Left lung (tissue), 4 donors: ENCODE measurements at regions not wholly inside any gene's neighbourhood (a gene's known extent, or its start where the extent isn't known, plus 50 kb on each side); places are given as distances from the start of the nearest gene placed in this dataset.

Source experiments
- ATAC-seq: fragments of 200-7000 bp; cut with Tn5 transposase; one replicate; pipeline ENCODE4 v1.9.1; 2020; ENCODE audit warnings: moderate library complexity
- DNase-seq, 4 donors: peaks; one replicate each; pipeline ENCODE4 v3.0.0-alpha.2; 2013 to 2020
- H3K27ac ChIP-seq, 2 donors: fragments of 200-600 bp; sonication (generic) in 1 of 2; one replicate each; pipeline versions ENCODE4 v1.5.0 to v1.8.0; 2020 to 2021
- H3K27me3 ChIP-seq, 2 donors: fragments of 200-600 bp; sonication (generic) in 1 of 2; one replicate each; pipeline versions ENCODE4 v1.5.0 to v1.8.0; 2020 to 2021
- H3K36me3 ChIP-seq, 2 donors: fragments of 200-600 bp; sonication (generic) in 1 of 2; one replicate each; pipeline versions ENCODE4 v1.5.0 to v1.8.0; 2020 to 2021
- H3K4me1 ChIP-seq, 2 donors: fragments of 200-600 bp; one replicate each; pipeline ENCODE4 v1.8.0; 2021
- H3K4me3 ChIP-seq, 2 donors: fragments of 200-600 bp; sonication (generic) in 1 of 2; one replicate each; pipeline versions ENCODE4 v1.5.0 to v1.8.0; 2020 to 2021; ENCODE audit warnings: mild to moderate bottlenecking in 1 of 2
- H3K9me3 ChIP-seq, 2 donors: fragments of 200-600 bp; sonication (generic) in 1 of 2; one replicate each; pipeline versions ENCODE4 v1.5.0 to v1.8.0; 2020 to 2021
- CTCF ChIP-seq, 2 donors: fragments of 200-600 bp; sonication (generic) in 1 of 2; IDR thresholded peaks; one replicate each; pipeline versions ENCODE4 v1.5.0 to v1.8.0; 2021; ENCODE audit warnings: antibody characterized with exemption in 2 of 2
- intact Hi-C, 2 donors: fragments of 100-400 bp; cut with DNase I; formaldehyde crosslinking; loops; one replicate each; pipeline versions ENCODE4 v1.11.2 to v1.14.2; 2022
- donor health status: DM: no; HTN: yes; CAD: no.
- donor health status: DM: no; HTN: no; CAD: no.

- intact Hi-C loops = no loop called here
- no peak for TF ChIP-seq CTCF (IDR thresholded peaks at IDR 0.05)
- H3K4me1 ChIP-seq = no peaks in the 10 kb centered on the region
Observed at GRCh38 chr11:119828006-119828405, 99.0 kb upstream of the NECTIN1 start.

GRCh38 chr11:119827113-119827512, 98.1 kb upstream of the NECTIN1 start:
- Histone ChIP-seq H3K9me3 (peaks cover 0 to 4% of the 10 kb centered on the region in 2 donors), H3K4me1 (no peaks in the 10 kb centered on the region), H3K27me3 (peaks cover 0 to 33% of the 10 kb centered on the region in 2 donors), H3K36me3 (no peaks in the 10 kb centered on the region), H3K4me3 (no peak overlapping the region), H3K27ac (no peak overlapping the region)
- intact Hi-C loops = no loop called here
- no peak for DNase-seq
- TF ChIP-seq CTCF (IDR thresholded peaks at IDR 0.05) = no peak
- no peak for ATAC-seq

More at GRCh38 chr11:119828006-119828405, 99.0 kb upstream of the NECTIN1 start:
- H3K27me3 ChIP-seq = peaks cover 0 to 41% of the 10 kb centered on the region in 2 donors
- no peak overlapping the region for H3K4me3 ChIP-seq
- ATAC-seq (no peak), DNase-seq (no peak)
- no peaks in the 10 kb centered on the region for H3K36me3 ChIP-seq
- no peak overlapping the region for H3K27ac ChIP-seq
- H3K9me3 ChIP-seq = peaks cover 0 to 4% of the 10 kb centered on the region in 2 donors

- Histone ChIP-seq H3K27ac (no peak overlapping the region), H3K4me3 (no peak overlapping the region), H3K36me3 (no peaks in the 10 kb centered on the region), H3K4me1 (no peaks in the 10 kb centered on the region), H3K9me3 (peaks cover 0 to 4% of the 10 kb centered on the region in 2 donors), H3K27me3 (peaks cover 0 to 40% of the 10 kb centered on the region in 2 donors)
- intact Hi-C loops = no loop called here
- no peak for DNase-seq
- no peak for TF ChIP-seq CTCF (IDR thresholded peaks at IDR 0.05)
- no peak for ATAC-seq
Observed at GRCh38 chr11:119823077-119823476, 94.1 kb upstream of the NECTIN1 start.

- Histone ChIP-seq H3K4me1 (no peaks in the 10 kb centered on the region), H3K36me3 (no peaks in the 10 kb centered on the region), H3K27ac (no peak overlapping the region), H3K27me3 (peaks cover 0 to 19% of the 10 kb centered on the region in 2 donors), H3K9me3 (no peaks in the 10 kb centered on the region), H3K4me3 (no peak overlapping the region)
- DNase-seq (no peak), ATAC-seq (no peak)
- TF ChIP-seq CTCF (IDR thresholded peaks at IDR 0.05) = no peak
- intact Hi-C loops = no loop called here
Observed at GRCh38 chr11:119816660-119817059, 87.7 kb upstream of the NECTIN1 start.

GRCh38 chr11:119814766-119815165, 85.8 kb upstream of the NECTIN1 start:
- Histone ChIP-seq H3K9me3 (no peaks in the 10 kb centered on the region), H3K4me3 (no peak overlapping the region), H3K27ac (no peak overlapping the region), H3K27me3 (peaks cover 0 to 3% of the 10 kb centered on the region in 2 donors), H3K4me1 (no peaks in the 10 kb centered on the region), H3K36me3 (no peaks in the 10 kb centered on the region)
- TF ChIP-seq CTCF (IDR thresholded peaks at IDR 0.05) = no peak
- DNase-seq = no peak
- ATAC-seq = no peak
- intact Hi-C loops = no loop called here
